ENCODE measurements at regions not wholly inside any gene's neighbourhood (a gene's known extent, or its start where the extent isn't known, plus 50 kb on each side); places are given as distances from the start of the nearest gene placed in this dataset.
"Not testable (repeated sequence)": the region's sequence is repeated elsewhere in the genome, so short reads cannot be mapped to it uniquely, and the experiment has no call there.

DNA sequence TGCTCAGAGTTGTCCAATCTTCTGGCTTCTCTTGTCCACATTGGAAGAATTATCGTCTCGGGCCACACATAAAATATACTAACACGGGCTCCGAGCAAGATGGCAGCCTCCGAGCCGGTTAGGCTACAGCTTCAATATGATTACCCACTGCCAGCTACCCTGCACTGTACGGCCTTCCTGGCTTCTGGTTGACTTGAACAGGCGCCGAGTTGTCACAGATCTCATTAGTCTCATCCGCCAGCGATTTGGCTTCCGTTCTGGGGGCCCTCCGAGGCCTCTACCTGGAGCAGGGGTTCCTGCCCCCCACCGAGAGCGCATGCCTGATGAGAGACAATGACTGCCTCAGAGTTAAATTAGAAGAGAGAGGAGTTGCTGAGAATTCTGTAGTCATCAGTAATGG lies 101.2 kb upstream of the NUDT6 start:
- no peak overlapping the region for H3K27ac Mint-ChIP-seq
- CTCF ChIA-PET: no interaction called here
- peaks cover 3% of the 10 kb centered on the region for H3K9me3 Mint-ChIP-seq
- intact Hi-C loops (cut with micrococcal nuclease): no loop called here
- ATAC-seq: no peak
- H3K4me3 Mint-ChIP-seq: no peak overlapping the region
- H3K27me3 Mint-ChIP-seq: no peaks in the 10 kb centered on the region
- POLR2A ChIA-PET: no interaction called here
- H3K4me1 Mint-ChIP-seq (ENCODE audit: low read depth): peaks cover 4% of the 10 kb centered on the region
- H3K36me3 Mint-ChIP-seq (ENCODE audit: low read depth): peaks cover 9% of the 10 kb centered on the region
- TF ChIP-seq, protein P1, sequence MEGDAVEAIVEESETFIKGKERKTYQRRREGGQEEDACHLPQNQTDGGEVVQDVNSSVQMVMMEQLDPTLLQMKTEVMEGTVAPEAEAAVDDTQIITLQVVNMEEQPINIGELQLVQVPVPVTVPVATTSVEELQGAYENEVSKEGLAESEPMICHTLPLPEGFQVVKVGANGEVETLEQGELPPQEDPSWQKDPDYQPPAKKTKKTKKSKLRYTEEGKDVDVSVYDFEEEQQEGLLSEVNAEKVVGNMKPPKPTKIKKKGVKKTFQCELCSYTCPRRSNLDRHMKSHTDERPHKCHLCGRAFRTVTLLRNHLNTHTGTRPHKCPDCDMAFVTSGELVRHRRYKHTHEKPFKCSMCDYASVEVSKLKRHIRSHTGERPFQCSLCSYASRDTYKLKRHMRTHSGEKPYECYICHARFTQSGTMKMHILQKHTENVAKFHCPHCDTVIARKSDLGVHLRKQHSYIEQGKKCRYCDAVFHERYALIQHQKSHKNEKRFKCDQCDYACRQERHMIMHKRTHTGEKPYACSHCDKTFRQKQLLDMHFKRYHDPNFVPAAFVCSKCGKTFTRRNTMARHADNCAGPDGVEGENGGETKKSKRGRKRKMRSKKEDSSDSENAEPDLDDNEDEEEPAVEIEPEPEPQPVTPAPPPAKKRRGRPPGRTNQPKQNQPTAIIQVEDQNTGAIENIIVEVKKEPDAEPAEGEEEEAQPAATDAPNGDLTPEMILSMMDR (IDR thresholded peaks at IDR 0.05): no peak
- DNase-seq: no peak

DNA sequence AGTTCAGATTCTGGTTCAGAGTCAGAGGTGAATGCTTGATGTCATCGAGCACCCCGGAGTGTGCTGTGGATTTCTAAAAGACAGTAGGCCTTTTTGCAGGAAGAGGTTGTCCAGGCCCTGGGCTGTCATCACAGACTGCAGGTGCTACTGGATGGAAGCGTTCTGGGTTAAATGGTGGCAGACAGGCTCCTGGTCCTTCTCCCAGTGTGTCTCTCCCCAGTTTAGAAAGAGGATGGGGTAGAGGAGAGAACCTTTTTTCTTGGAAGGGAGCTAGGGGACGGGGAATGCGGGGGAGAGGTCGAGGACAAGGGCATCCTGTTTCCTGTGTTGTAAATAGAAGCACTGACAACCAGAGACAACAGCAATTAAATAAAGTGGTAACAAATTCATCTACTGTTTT lies 102.3 kb upstream of the NUDT6 start:
- ChIA-PET POLR2A (no interaction called here), CTCF (no interaction called here)
- H3K9me3 Mint-ChIP-seq: peaks cover 3% of the 10 kb centered on the region
- TF ChIP-seq, protein P1 (IDR thresholded peaks at IDR 0.05): no peak
- no peaks in the 10 kb centered on the region for H3K27me3 Mint-ChIP-seq
- H3K4me3 Mint-ChIP-seq: no peak overlapping the region
- DNase-seq (no peak), ATAC-seq (no peak)
- no peak overlapping the region for H3K27ac Mint-ChIP-seq
- intact Hi-C loops (cut with micrococcal nuclease): no loop called here
- peaks cover 4% of the 10 kb centered on the region for H3K4me1 Mint-ChIP-seq (ENCODE audit: low read depth)
- H3K36me3 Mint-ChIP-seq (ENCODE audit: low read depth): peaks cover 15% of the 10 kb centered on the region

DNA sequence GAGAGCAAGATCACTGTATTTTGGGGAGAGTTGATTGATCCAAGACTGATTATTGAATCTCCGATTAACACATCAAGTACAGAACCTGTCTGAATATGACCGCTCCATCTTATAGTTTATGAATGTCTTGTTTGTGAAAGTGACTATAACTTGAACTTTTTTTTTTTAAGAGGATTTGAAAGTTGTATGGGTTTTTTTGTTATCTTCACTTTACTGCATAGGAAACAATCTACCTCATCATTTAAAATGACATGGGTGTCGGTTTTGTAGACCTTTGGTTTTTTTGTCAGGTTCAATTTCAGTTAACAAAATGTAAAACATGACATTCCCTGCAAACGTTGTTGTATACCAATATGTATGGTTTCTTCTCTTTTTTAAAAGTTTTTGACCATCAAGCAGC lies 103.0 kb upstream of the NUDT6 start:
- Mint-ChIP-seq H3K27ac (no peak overlapping the region), H3K4me1 (ENCODE audit: low read depth) (peaks cover 4% of the 10 kb centered on the region), H3K4me3 (no peak overlapping the region), H3K36me3 (ENCODE audit: low read depth) (peaks cover 13% of the 10 kb centered on the region), H3K9me3 (peaks cover 3% of the 10 kb centered on the region), H3K27me3 (no peaks in the 10 kb centered on the region)
- ChIA-PET POLR2A (no interaction called here), CTCF (no interaction called here)
- ATAC-seq (no peak), DNase-seq (no peak)
- intact Hi-C loops (cut with micrococcal nuclease): no loop called here
- TF ChIP-seq, protein P1 (IDR thresholded peaks at IDR 0.05): no peak

DNA sequence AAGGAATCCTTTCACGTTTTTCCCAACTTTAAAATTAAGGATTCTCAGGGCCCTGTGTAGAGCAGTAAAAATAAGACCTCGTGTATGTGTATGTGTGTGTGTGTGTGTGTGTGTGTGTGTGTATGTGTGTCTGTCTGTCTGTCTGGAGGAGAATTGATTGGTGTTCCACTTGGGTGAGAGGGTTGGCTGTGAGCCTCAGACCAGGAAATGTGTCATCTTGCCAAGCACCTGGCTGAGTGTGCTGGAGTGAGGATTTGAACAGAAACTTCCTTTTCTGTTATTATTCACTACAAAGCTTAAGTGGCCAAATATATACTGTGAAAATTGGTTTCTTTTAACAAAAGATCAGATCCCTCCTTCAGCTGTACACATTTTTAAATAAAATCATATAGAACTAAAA lies 103.6 kb upstream of the NUDT6 start:
- CTCF ChIA-PET; ATAC-seq; H3K4me1 Mint-ChIP-seq (ENCODE audit: low read depth); H3K9me3 Mint-ChIP-seq; H3K4me3 Mint-ChIP-seq; POLR2A ChIA-PET; H3K27ac Mint-ChIP-seq; intact Hi-C loops (cut with micrococcal nuclease); H3K27me3 Mint-ChIP-seq: not testable (repeated sequence)
- peak; percentile 6 for DNase-seq
- peaks cover 13% of the 10 kb centered on the region for H3K36me3 Mint-ChIP-seq (ENCODE audit: low read depth)

DNA sequence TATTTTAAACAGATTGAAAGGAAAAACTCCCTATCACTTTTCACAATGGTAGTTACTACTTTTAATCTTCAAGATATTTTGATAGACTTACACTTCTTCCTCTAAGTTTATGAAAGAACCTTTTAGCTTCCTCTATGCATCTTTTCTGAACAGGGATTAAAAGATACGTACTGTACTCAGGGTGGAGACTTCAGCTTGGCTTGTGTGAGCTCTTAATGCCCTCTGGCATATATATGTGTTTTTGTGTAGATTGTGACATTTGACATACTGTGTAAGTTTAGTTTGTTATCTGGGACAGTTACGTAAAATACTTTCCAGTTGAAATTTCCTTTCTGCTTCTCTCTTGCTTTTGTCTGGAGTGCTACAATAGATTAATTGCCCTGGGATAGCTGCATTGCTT lies 109.3 kb upstream of the NUDT6 start:
- no peaks in the 10 kb centered on the region for H3K4me1 Mint-ChIP-seq (ENCODE audit: low read depth)
- no peaks in the 10 kb centered on the region for H3K27me3 Mint-ChIP-seq
- DNase-seq (no peak), ATAC-seq (no peak)
- intact Hi-C loops (cut with micrococcal nuclease): no loop called here
- no peak overlapping the region for H3K27ac Mint-ChIP-seq
- TF ChIP-seq, protein P1 (IDR thresholded peaks at IDR 0.05): no peak
- POLR2A ChIA-PET: no interaction called here
- no peaks in the 10 kb centered on the region for H3K9me3 Mint-ChIP-seq
- CTCF ChIA-PET: interaction anchor here (1.3 kb wide), 1 partner anchor 10 kb away, joined by 4 read pairs; no protein-coding TSS in a partner anchor
- peaks cover 18% of the 10 kb centered on the region for H3K36me3 Mint-ChIP-seq (ENCODE audit: low read depth)
- H3K4me3 Mint-ChIP-seq: no peak overlapping the region

DNA sequence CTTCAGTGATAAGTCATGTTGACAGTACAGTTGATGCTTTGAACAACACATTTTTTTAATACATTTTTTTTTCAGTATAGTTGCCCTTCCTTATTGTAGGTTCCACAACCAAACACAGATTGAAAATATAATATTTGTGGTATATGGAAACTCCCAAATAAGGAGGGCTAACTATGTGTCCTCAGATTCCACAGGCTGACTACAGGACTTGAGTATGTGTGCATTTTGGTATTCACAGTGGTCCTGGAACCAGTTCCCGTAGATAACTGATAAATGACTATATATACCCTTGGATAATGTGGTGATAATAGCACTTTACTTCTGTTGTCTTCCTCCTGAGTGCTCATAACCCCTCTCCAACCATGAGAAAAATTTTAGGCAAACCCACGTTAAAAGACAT lies 111.6 kb upstream of the NUDT6 start:
- ChIA-PET POLR2A (no interaction called here), CTCF (interaction anchor here (1.1 kb wide), 1 partner anchor 69 kb away, joined by 3 read pairs; no protein-coding TSS in a partner anchor)
- H3K27me3 Mint-ChIP-seq: no peaks in the 10 kb centered on the region

More for the DNA sequence above, 111.6 kb upstream of the NUDT6 start:
- TF ChIP-seq, protein P1 (IDR thresholded peaks at IDR 0.05): no peak
- ATAC-seq: no peak
- DNase-seq: no peak
- no peak overlapping the region for H3K4me3 Mint-ChIP-seq
- peaks cover 5% of the 10 kb centered on the region for H3K4me1 Mint-ChIP-seq (ENCODE audit: low read depth)
- no peaks in the 10 kb centered on the region for H3K9me3 Mint-ChIP-seq
- H3K27ac Mint-ChIP-seq: no peak overlapping the region
- intact Hi-C loops (cut with micrococcal nuclease): no loop called here
- peaks cover 13% of the 10 kb centered on the region for H3K36me3 Mint-ChIP-seq (ENCODE audit: low read depth)

Data from activated CD8-positive, alpha-beta T cell treated with anti-CD3 and anti-CD28 coated beads for 36 hours (primary cell).